Cerebellar cortex (tissue), 1 donor: ENCODE measurements at regions not wholly inside any gene's neighbourhood (a gene's known extent, or its start where the extent isn't known, plus 50 kb on each side); places are given as distances from the start of the nearest gene placed in this dataset.
"Not testable (repeated sequence)": the region's sequence is repeated elsewhere in the genome, so short reads cannot be mapped to it uniquely, and the experiment has no call there.

ENCODE experiments used
- DNase-seq: peaks from one replicate; pipeline ENCODE4 v3.0.0-alpha.2; 2015; ENCODE audit warnings: low spot score

GRCh38 chr20:6715401-6715941 is 52.0 kb upstream of the BMP2 start:
- DNase-seq = no peak

- DNase-seq = no peak
Measured at GRCh38 chr20:6714279-6714711, 53.2 kb upstream of the BMP2 start.

- DNase-seq = no peak
Measured at GRCh38 chr20:6711951-6712649, 55.4 kb upstream of the BMP2 start.

DNA sequence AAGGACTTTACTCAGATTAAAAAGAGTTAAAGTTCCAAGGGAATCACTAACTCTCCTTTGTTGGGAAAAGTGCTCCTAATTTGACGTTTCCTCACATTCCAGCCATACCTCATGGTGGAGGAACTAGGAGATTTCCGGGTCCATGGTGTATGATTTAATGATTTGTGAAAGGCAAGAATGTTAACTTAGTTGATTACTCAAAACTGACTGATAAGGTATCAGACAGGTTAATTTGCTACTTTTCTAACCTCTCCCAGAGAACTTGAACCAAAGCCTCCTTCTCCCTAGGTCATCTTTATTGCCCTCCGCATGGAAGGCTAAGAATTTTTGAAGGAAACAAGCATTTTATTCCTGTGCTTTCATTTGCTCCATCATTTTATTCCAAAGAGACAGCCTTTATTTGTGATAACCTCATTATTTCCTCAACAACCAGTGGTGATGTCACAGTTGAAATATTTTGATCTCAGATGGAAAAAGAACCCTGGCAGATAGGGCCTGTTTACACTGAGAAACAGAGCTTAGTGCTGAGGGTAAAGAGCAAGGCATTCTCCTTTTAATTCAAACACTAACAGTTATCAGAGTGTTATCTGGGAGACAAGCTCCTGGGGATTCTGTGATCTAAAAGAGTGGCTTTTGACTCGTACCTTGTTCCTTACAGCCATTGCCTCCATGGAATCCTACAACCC is 57.4 kb upstream of the BMP2 start:
- no peak for DNase-seq

GRCh38 chr20:6708010-6708409 is 59.5 kb upstream of the BMP2 start:
- DNase-seq = no peak

GRCh38 chr20:6707321-6707831 is 60.1 kb upstream of the BMP2 start:
- no peak for DNase-seq

DNA sequence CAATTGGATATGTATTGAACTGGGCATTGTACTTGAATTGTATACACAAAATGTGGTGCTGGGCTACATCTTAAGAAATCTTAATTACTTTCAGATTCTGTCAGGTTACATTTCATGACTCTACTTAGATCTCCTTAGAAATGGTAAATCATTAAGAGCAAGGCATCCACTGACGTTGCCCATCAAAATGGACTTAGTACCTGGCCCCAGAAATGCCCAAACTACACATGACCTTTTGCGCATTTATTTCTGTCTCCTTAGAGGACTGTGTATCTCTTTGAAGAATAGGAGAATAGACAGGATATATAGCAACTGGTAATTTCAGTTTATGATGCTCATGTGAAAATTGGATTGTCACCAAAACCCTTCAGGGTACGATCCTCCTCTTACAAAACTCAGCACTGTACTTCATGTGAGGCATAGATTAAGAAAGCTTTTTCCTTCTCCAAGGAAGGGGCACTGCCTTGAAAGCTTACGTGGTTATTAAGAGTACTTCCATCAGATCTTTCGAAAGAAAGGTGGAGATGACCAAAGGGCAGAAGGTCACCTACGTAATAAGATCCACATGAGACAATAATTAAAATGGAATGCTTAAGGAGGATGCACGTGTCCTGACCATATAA is 61.4 kb upstream of the BMP2 start:
- no peak for DNase-seq

GRCh38 chr20:6705106-6705766 is 62.2 kb upstream of the BMP2 start:
- no peak for DNase-seq

GRCh38 chr20:6704132-6704861 is 63.2 kb upstream of the BMP2 start:
- DNase-seq = no peak

- DNase-seq = no peak
Measured at GRCh38 chr20:6703656-6704055, 63.8 kb upstream of the BMP2 start.

DNA sequence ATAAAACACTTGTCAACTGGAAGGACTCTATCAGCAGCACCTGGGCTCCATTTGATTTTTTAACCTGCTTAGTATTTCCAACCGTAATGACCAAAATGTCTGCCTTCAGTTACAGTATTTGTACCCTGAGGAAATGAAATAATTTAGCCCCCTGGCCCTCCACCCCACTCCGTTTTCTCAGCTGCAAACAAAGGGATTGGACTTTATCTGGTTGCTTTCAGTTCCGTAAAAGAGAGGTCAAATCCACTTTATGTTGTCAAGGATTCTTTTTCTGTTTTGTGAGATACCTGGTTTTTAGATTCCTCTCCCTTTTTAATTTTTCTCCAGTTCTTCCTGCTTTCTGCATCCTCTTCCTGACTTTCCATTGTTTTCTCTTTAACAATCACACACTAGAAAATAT is 64.4 kb upstream of the BMP2 start:
- no peak for DNase-seq

DNA sequence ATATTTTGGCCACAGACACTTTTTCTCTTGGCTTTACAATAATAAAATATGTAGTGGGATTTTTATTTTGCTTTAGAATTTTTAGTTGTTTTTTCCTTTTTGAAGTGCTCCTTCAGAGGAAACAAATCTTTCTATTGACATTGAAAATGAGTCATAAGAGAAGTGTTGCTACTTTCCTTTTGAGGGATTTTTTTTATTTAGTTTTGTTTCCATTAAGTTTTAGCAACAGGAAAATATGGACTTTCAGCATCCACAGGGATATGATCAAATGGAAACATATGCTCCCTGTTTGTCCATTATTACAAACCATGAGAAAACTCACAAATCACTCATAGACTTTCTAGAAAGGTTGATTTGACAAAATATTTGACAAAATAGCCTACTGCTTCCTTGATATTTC is 65.3 kb upstream of the BMP2 start:
- DNase-seq = no peak

GRCh38 chr20:6700563-6701329 is 66.7 kb upstream of the BMP2 start:
- no peak for DNase-seq

DNA sequence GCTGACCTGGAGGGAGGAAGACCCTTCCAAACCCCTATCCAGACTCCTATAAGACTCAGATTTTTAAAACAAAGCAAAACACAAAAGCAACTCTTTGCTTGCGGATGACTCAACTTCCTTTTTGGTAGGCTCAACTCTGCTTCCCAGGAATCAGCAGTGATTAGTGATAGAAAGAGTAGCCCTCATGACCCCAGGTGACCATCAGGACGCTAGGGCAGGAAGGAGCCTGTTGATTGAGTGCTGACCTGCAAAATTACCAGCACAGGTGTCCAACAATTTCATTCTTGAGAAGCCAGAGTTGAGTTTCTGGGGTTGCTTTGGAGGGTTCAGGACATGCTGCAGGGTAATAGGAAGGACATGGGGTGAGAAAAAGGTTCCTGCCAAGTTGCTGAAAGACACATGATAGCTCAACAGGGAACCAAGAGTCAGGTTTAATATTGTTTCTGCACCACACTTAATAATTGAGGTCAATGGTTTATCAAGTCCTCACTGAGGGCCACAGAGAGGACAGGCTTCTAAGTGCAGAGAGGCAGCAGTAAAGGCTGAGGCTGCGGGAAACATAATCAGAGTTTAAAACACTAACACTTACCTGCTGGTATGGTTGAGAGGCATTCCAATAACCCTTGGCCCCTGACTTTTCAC is 67.4 kb upstream of the BMP2 start:
- no peak for DNase-seq

GRCh38 chr20:6698723-6699122 is 68.8 kb upstream of the BMP2 start:
- DNase-seq = no peak

DNA sequence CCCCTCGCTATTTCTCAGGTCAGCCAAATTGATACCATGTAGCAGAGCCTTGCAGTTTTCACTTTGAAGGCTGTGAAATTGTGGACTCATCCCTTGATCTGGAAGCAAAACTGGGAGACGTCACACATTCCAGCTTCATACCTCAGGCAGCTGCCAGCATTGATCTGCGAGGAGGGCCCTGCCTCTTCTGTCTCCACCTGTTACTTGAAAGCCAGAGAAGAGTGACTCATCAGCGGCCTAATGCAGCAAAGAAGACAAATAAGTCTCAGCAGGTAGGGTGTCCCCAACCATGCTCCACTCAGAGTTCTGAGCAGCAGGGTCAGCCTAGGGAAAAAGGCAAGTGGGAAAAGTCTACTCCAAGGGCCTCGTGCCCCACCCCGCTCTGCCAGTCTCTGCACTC is 69.4 kb upstream of the BMP2 start:
- no peak for DNase-seq

- DNase-seq = no peak
Measured at GRCh38 chr20:6697228-6697972, 70.1 kb upstream of the BMP2 start.

- no peak for DNase-seq
Measured at GRCh38 chr20:6696001-6696400, 71.5 kb upstream of the BMP2 start.

GRCh38 chr20:6693808-6694198 is 73.7 kb upstream of the BMP2 start:
- not testable (repeated sequence) for DNase-seq
